ENCODE measurements at regions not wholly inside any gene's neighbourhood (a gene's known extent, or its start where the extent isn't known, plus 50 kb on each side); places are given as distances from the start of the nearest gene placed in this dataset.

DNA sequence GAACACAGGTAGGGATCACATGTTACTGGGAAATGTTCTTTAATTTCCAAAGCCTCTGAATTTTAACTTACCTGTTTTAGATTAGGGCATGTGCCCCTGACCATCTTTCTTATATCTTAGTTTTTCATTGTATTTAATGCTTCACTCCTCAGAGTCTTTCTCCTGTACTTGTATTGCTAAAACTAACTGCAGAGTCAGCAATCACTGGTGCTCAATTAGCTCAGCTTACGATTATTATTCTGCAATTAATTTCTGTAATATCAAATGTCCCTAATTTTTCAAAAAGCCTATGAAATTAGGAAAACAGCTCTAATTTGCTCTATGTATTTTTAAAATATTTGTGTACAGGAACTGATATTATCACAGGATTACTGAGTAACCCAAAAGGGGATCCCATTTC is 693.2 kb upstream of the SLC8A1 start:
- TF ChIP-seq, protein P1, sequence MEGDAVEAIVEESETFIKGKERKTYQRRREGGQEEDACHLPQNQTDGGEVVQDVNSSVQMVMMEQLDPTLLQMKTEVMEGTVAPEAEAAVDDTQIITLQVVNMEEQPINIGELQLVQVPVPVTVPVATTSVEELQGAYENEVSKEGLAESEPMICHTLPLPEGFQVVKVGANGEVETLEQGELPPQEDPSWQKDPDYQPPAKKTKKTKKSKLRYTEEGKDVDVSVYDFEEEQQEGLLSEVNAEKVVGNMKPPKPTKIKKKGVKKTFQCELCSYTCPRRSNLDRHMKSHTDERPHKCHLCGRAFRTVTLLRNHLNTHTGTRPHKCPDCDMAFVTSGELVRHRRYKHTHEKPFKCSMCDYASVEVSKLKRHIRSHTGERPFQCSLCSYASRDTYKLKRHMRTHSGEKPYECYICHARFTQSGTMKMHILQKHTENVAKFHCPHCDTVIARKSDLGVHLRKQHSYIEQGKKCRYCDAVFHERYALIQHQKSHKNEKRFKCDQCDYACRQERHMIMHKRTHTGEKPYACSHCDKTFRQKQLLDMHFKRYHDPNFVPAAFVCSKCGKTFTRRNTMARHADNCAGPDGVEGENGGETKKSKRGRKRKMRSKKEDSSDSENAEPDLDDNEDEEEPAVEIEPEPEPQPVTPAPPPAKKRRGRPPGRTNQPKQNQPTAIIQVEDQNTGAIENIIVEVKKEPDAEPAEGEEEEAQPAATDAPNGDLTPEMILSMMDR (conservative IDR thresholded peaks at IDR 0.05 in 1 of 2, IDR thresholded peaks at IDR 0.05 in 1 of 2; ENCODE audit: extremely low read depth in 1 of 2, insufficient read depth in 1 of 2, low read depth in 1 of 2, low read length in 2 of 2), result no peak
- no peak for TF ChIP-seq EZH2 (IDR thresholded peaks at IDR 0.05; ENCODE audit: borderline replicate concordance, low read length)

Data from mammary epithelial cell (primary cell).